HG03460 (cell line): ENCODE measurements at regions not wholly inside any gene's neighbourhood (a gene's known extent, or its start where the extent isn't known, plus 50 kb on each side); places are given as distances from the start of the nearest gene placed in this dataset.

Source experiments
- ATAC-seq: cut with Tn5 transposase; IDR thresholded peaks from one replicate; pipeline ENCODE4 v1.9.1; 2021; ENCODE audit not compliant: unreplicated experiment

DNA sequence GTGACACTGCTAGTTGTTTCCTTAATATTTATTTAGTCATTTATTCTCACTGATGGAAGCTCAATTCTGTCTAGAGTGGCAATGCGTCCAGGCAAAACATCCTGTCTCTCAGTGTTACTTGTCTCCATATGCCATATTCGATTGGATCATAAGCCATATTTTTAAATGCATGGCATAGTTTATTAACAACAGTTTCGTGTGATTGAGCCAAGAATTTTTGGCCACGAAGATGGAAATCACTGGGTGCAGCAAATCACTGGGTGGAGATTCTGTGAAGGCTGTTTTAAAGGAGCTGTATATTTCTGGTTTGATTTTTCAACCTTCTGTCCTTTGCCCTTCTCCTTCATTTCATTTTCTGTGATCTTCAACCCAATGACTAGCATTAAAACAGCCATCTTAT lies 205.2 kb downstream of the JRKL start:
- ATAC-seq: no peak

DNA sequence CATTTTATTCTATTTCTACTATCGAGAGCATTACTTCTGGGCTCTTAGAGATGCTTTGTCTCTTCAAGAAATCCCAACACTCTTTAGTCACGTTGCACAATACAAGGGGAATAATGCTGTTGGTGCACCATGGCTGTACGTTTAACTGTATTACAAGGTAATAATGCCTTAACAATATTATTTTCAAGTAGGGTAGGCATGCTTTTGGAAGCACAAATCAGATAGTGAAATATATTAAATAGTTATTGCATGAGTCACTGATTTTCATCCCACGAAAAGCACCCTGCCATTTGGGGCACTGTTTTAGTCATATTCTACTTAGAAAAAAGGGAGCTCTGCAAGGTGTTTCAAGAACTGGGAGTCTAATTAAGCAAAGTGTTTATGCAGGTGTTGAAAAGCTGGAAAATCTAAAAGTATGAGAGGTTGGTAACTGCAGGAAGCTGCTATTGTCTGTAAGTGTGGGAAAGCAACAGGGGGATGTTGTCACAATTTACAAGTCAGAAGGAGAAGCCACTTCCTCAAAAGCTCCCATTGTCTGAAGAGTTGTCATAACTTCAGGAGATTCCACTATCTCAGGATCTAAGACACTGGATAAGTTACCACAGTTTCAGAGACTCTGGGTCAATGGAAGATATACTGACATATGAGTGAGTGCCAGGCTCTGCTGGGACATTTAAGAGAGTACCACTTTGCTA lies 218.2 kb downstream of the JRKL start:
- no peak for ATAC-seq

DNA sequence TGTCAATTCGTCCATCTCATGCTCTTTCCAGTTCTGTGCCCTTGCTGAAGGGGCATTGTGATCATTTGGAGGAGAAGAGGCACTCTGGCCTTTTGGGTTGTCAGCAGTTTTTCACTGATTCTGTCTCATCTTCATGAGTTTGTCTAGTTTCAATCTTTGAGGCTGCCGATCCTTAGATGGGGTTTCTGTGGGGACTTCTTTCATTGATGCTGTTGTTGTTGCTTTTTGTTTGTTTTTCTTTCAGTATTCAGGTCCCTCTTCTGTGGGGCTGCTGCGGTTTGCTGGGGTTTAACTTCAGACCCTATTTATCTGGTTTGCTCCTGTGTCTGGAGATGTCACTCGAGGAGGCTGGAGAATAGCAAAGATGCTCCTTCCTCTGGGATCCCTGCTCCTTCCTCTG lies 224.3 kb downstream of the JRKL start:
- no peak for ATAC-seq

DNA sequence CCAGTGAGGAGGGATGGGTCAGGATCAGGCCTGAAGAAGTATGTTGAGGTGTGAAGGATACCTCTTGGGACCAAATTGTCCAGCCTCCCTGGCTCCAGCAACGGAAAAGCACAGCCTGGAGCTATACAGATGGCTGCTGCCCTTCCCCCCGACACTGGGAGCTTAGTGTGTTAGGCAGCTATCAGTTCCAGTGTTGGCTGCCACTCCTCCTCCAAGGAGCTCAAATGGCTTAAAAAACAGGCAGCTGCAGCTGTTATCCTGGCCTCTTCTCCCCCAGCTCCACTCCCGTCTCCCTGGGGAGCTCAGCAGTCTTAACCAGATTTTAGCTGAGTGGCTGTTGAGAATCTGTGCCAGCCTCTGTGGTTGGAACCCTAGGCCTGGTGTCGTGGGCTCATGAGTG lies 225.0 kb downstream of the JRKL start:
- no peak for ATAC-seq

DNA sequence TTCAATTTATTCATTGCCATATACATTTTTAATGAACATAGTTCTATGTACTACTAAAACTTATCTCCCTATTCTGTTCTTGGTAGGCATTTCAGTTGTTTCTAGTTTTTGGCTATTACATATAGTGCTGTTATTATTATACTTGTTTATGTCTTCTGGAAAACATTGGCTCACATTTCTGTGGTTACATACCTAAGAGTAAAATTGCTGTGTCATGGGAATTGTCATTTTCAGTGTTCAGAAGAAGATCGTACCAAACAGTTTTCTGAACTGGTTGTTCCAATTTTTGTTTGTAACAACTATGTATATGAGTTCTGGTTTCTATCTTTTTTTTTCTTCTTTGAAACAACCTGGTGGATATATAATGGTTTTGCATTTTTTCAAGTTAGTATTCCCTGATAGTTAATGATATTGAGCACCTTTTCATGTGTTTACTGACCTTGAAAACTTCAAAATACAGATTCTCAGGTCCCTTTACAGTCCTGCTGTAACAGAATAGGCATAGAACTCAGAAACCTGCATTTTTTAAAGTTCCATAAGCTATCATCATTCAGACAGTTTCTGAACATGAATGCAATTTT lies 230.7 kb downstream of the JRKL start:
- ATAC-seq: no peak

DNA sequence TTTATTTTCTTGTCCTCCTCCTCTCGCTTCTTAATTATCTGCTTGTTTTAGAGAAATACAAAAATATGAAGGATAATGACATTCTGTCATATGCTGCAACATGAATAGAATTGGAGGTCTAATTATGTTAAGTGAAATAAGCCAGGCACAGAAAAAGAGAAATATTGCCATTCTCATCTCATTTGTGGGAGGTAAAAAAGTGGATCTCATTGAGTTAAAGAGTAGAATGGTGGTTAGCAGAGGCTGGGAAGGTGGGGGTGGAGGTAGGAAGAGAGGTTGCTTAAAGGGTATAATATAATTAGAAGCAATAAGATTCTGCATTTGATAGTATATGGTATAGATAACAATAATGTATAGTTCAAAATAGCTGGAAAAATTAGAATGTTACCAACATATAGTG lies 231.3 kb downstream of the JRKL start:
- ATAC-seq: no peak

DNA sequence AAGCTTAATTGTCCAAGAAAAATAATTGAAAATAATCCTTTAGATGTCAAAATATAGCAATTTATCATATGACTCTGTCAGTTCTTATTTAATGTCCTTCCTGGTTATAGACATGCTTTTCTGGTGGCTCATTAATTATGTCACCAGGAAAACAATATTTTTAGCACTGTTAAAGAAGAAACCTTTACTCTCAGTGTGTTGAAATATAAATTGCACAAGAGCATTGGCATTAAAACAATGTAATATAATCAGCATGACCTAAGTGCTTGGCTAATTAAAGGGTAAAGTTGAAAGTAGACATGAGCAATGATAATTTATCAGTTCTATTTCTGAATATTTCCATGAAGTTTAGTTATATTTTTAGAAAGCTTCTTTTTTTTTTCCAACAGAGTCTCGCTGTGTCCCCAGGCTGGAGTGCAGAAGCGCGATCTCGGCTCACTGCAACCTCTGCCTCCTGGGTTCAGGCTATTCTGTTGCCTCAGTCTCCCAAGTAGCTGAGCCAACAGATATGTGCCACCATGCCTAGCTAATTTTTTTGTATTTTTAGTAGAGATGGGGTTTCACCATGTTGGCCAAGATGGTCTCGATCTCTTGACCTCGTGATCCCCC lies 232.3 kb downstream of the JRKL start:
- ATAC-seq: no peak

DNA sequence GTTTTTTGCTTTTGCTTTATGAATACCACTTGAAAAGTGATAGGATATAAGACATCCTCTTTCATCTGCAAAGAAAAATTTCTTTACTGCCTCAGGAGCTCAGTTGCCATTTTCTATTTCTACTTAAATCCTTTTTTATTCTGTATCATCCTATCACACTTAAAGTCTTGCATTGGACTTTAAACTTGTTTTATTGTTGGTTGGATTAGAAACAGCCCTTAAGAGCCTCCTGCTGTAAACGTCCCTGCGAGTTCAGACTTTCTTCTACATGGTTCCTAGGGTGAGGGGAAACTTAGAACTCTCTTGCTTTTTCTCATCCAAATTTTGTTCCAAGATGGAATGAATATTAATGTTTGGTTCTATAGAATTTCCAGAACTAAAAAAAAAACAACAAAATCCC lies 234.3 kb downstream of the JRKL start:
- ATAC-seq: no peak

DNA sequence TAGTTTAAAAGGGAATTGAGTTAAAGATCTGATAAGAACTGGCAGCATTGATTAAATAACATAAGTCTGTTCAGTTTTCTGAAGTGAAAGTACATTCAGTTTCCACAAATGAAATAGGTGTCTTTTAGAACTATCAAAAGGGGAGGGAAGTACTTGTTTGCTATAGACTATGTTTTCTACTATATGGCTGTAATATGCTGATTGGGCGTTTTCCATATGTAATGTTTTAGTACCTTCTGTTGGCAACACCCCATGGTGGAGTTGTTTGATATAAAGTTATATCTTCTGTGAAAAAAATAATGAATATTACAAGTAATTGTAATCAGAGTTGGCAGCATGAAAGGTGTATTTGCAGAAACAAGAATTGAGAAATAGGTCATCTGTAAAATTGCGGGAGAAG lies 237.6 kb downstream of the JRKL start:
- ATAC-seq: no peak

DNA sequence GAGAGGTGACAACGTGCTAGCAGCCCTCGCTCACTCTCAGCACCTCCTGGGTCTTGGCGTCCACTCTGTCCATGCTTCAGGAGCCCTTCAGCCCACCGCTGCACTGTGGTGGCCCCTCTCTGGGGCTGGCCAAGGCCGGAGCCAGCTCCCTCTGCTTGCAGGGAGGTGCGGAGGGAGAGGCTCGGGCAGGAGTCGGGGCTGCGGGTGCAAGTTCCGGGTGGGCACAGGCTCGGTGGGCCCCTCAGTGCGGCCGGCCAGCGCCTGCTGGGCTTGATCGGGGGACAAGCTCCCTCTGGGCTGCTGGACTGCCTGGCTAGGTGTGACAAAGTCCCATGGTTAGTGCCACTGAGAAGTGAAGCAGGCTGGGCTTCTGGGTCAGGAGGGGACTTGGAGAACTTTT lies 245.8 kb downstream of the JRKL start:
- no peak for ATAC-seq

DNA sequence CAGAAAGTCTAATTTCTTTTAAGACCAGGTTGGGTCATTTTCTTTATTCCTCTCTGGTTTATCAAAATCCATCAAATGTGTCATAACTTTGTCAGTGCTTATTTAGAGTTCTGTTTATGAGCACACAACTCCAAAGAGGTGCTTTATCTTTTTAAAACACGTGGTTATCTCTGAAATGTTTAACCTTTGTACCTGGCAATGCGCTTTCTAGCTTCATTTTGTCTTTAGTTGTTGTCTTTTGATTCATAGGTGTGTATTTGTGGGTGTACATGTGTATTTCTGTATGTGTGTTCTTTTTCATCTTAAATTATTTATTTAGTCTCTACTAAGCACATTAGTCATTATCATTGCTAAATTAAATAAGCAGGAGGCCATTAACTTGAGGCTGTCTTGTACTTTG lies 251.4 kb downstream of the JRKL start:
- no peak for ATAC-seq

DNA sequence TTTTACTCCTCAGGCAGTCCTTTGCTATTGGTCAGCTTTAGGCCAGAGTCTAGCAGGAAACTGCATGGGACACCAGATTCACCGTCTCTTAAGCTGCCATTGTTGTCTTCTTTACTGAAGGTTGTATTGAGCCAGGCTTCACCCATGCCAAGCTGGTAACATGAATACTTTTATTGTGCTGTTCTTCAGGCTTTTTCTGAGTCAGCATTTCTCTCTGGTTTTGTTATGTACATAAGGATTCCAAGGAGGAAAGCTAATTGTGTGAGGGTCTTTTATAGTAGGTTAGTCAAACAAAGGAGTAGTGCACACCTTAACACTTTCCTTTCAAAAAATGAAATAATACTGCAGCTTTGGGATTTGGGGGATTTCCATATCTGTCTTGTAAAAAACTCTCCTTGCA lies 252.8 kb downstream of the JRKL start:
- ATAC-seq: no peak

DNA sequence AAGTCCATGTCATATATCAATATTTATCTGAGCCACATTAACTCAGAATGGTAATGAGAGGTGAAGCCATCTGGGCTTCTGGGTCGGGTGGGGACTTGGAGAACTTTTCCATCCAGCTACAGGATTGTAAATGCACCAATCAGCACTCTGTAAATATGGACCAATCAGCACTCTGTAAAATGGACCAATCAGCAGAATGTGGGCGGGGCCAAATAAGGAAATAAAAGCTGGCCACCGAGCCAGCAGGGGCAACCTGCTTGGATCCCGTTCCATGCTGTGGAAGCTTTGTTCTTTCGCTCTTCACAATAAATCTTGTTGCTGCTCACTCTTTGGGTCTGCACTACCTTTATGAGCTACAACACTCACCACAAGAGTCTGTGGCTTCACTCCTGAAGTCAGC lies 253.4 kb downstream of the JRKL start:
- no peak for ATAC-seq

DNA sequence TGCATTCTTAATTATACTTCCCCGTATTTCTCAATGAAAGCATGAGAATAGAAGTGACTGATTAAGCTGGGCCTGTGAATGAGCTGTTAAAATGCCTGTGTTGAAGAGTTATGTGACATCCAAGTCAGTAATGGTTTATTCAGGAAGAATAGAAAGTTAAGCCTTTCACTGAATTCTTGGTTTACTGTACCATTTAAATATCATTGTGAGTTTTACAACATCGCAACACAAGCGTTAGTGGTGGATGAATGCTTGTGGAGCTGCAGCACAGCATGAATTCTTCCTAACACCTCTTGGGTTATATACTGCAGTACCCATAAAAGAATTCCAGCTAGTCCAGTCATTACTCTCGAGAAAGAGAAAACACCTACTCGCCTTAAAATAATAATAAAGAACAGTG lies 257.8 kb downstream of the JRKL start:
- ATAC-seq: no peak

DNA sequence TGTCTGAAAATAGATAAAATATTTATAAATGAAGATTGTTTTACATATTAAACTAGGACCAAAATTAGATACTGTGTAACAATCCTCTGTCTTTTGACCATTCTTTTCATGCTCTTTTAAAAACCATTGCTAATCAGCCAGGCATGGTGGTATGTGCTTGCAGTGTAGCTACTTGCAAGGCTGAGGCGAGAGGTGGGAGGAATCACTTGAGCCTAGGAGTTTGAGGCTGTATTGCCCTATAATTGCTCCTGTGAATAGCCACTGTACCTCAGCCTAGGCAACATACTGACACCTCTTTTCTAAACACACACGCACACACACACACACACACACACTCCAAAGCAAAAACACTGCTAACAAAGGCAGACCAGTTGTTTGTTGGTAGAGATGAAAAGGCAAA lies 259.2 kb downstream of the JRKL start:
- no peak for ATAC-seq

DNA sequence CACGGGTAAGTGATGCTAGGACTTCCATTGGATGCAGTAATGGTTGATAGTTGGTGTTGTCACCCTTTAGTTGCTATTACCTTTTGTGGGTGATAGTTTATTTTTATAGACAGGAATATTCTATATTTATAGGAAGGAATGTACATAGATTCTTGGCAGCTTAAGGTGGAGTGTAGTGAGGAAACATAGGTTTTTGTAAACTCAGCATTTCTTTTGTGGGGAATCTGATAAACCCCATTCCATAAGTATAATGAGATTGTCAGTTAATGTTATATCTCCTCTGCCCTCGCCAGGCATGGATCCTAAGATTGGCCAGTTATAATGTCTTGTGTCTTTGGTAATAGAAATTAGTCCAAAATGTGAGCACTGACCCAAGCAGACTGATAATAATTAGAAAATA lies 262.7 kb downstream of the JRKL start:
- ATAC-seq: no peak

DNA sequence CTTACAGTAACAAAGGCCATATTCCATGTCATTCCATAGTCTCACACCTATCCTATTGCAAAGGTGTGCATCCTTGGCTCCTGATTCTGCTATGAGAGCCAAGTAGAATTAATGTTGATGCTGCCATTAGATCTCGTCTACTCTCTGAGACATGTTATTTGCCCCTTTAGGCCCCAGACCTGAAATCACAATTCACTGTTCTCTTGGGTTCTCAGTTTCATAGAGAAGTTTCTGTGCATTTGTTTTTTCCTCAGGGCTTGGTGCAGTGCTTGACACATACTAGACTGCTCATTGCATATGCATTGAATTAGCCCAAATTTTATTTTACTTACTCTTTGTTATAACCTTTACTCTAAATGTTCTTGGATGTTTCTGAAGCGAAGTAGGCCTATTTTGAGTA lies 265.7 kb downstream of the JRKL start:
- ATAC-seq: no peak

DNA sequence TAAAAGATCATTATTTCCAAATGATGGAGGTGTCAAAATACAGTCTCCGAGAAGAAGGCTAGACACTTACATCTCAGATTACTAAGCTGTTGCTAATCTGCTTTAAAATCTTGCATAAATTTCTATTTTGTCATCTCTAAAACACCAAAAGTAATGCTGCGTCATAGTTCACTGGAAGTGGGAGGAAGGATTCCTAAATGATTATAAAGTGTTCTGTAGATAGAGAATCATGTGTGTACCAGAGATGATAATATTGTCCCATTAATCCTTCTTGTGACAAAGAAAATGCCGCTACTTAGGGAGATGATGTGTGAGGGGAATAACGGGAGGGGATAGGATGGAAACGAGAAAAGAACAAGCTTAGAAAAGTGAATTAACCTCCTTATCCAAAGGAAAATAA lies 268.6 kb downstream of the JRKL start:
- ATAC-seq: no peak

DNA sequence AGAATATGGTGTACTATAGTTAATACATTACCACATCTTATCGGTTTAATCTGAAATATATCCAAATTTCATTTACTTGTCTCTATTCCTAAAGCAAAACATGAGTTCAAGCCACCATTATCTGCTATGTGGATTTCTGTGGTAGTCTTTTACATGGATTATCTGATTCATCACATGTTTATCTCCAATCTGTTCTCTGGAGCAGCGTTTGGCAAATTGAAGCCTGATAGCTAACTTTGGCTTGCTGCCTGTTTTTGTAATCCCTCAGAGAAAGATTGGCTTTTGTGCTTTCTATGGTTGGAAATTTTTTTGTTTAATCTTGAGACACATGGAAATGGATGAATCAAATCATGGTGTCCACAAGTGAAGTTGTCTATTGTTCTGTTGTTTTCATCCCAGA lies 274.3 kb downstream of the JRKL start:
- ATAC-seq: no peak

DNA sequence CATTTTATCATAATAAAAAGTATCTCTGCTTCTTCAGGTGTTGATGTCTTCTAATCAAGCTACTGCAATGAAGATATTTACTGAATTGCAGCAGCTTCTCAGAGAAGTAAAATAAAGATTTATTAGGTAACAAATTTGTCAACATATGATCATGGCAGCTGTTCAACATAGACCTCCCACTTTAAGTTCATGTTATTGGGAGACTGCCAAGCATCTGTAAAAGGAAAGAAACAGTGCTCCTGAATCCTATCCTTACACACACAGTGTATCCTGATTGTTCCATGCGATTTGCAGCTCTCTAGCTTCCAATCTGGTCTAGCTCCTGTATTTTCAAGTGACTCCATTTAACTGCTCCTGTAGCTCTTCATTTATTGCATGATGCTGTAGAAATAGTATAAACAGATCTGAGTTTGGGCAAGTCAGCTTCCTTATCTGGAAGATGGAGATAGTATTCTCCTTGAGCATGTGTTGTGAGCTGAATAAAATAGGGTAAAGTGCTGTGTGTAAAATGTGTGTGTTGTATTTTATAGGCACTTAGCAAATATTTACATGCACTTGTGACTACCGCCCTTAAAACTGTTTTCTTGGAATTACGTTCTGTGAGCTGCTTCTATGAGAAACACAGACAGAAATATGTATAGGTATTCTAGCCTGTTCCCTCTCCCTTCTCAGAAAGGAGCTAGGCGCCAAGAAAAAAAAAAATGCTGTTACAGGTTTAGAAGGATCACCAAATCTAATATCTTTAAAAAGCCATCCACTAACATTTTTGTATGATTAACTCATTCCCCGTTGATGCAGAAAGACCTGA lies 290.6 kb downstream of the JRKL start:
- ATAC-seq: no peak

DNA sequence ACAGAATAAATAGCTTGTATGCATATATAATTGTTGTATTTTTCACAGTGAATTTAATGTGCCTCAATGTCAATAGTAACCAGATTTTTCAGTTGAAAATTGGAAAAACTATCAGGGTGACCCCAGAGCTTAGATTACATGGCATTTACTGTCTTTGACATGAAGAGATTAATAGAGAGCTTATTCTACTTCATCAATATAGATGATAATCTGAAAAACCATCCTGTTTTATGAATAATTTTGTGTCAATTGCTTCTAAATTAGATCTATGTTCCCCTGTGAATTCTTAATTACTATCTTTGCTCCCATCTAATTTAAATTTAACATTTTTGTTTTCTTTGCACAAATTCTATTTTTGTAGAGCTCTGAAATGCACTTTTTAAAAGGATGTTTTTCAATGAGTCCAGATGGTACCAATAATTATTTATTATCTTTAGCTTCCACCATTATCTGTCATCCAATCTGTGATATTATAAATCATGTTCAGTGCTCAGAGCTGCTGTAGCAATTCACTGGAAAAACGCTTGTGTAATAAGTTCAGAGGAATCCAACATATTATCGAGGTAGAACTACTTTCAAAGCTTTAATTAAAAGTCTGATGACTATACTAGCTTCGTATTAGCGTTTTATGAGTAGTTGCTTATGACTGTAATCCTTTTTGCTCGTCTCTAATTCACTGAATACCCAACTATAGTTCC lies 291.4 kb downstream of the JRKL start:
- no peak for ATAC-seq
